ENCODE measurements at regions not wholly inside any gene's neighbourhood (a gene's known extent, or its start where the extent isn't known, plus 50 kb on each side); places are given as distances from the start of the nearest gene placed in this dataset.

GRCh38 chr13:104987621-104988020 is 1547.8 kb downstream of the EFNB2 start (continued):
- TF ChIP-seq ZNF521 (tag by site-specific recombination; IDR thresholded peaks at IDR 0.05) (no peak), BCL11B (tag by site-specific recombination; IDR thresholded peaks at IDR 0.05; ENCODE audit: low read depth) (no peak)

- ChIA-PET POLR2A (no interaction called here), CTCF (no interaction called here)
- no peaks in the 10 kb centered on the region for H3K36me3 ChIP-seq (ENCODE audit: control insufficient read depth in 2 of 2, insufficient read depth in 1 of 2, low read length in 2 of 2)
- H3K27ac ChIP-seq (ENCODE audit: extremely low read depth, low read depth, low read length) = no peak overlapping the region
- no peak overlapping the region for H3K4me3 ChIP-seq (ENCODE audit: low read depth, low read length)
- H3K4me1 ChIP-seq (ENCODE audit: control insufficient read depth, insufficient read depth, low read length) = no peaks in the 10 kb centered on the region
- no peaks in the 10 kb centered on the region for H3K9me3 ChIP-seq (ENCODE audit: control insufficient read depth, insufficient read depth, low read depth, low read length)
- no peak for TF ChIP-seq KLF10 (tag by site-specific recombination; IDR thresholded peaks at IDR 0.05)
Measured at GRCh38 chr13:104984296-104984818, 1551.1 kb downstream of the EFNB2 start.

- ChIA-PET CTCF (no interaction called here), POLR2A (no interaction called here)
Measured at GRCh38 chr13:104983601-104984000, 1551.9 kb downstream of the EFNB2 start.

GRCh38 chr13:104980586-104980985 is 1554.9 kb downstream of the EFNB2 start:
- H3K36me3 ChIP-seq (ENCODE audit: control insufficient read depth in 2 of 2, insufficient read depth in 1 of 2, low read length in 2 of 2) = no peaks in the 10 kb centered on the region
- H3K4me3 ChIP-seq (ENCODE audit: low read depth, low read length) = no peak overlapping the region
- H3K4me1 ChIP-seq (ENCODE audit: control insufficient read depth, insufficient read depth, low read length) = no peaks in the 10 kb centered on the region
- no peaks in the 10 kb centered on the region for H3K9me3 ChIP-seq (ENCODE audit: control insufficient read depth, insufficient read depth, low read depth, low read length)
- POLR2A ChIA-PET = no interaction called here
- CTCF ChIA-PET = no interaction called here
- no peak overlapping the region for H3K27ac ChIP-seq (ENCODE audit: extremely low read depth, low read depth, low read length)
- TF ChIP-seq ZNF426 (tag by site-specific recombination; IDR thresholded peaks at IDR 0.05) (no peak), ZNF138 (tag by site-specific recombination; IDR thresholded peaks at IDR 0.05; ENCODE audit: borderline replicate concordance) (no peak), ZNF366 (tag by site-specific recombination; conservative IDR thresholded peaks at IDR 0.05) (no peak), WT1 (tag by site-specific recombination; IDR thresholded peaks at IDR 0.05) (no peak), ZNF623 (tag by site-specific recombination; IDR thresholded peaks at IDR 0.05) (no peak), HOXA7 (CRISPR knock-in tag; IDR thresholded peaks at IDR 0.05; ENCODE audit: borderline replicate concordance) (no peak), ZNF677 (tag by site-specific recombination; IDR thresholded peaks at IDR 0.05) (no peak), ZNF214 (tag by site-specific recombination; IDR thresholded peaks at IDR 0.05; ENCODE audit: borderline replicate concordance) (no peak), CTCF (tag by site-specific recombination; IDR thresholded peaks at IDR 0.05) (no peak), ZFHX2 (tag by site-specific recombination; conservative IDR thresholded peaks at IDR 0.05) (no peak), REPIN1 (tag by site-specific recombination; IDR thresholded peaks at IDR 0.05; ENCODE audit: low read depth) (no peak), OSR2 (tag by site-specific recombination; IDR thresholded peaks at IDR 0.05) (no peak)

More at GRCh38 chr13:104983601-104984000, 1551.9 kb downstream of the EFNB2 start:
- H3K36me3 ChIP-seq (ENCODE audit: control insufficient read depth in 2 of 2, insufficient read depth in 1 of 2, low read length in 2 of 2) = no peaks in the 10 kb centered on the region
- TF ChIP-seq ZNF214 (tag by site-specific recombination; IDR thresholded peaks at IDR 0.05; ENCODE audit: borderline replicate concordance) = no peak
- TF ChIP-seq KLF1 (tag by site-specific recombination; IDR thresholded peaks at IDR 0.05) = no peak
- no peak for TF ChIP-seq BCL11B (tag by site-specific recombination; IDR thresholded peaks at IDR 0.05; ENCODE audit: low read depth)
- no peak for TF ChIP-seq ZFP41 (tag by site-specific recombination; IDR thresholded peaks at IDR 0.05; ENCODE audit: borderline replicate concordance)
- TF ChIP-seq ZSCAN16 (tag by site-specific recombination; IDR thresholded peaks at IDR 0.05) = no peak
- no peak for TF ChIP-seq PBX3 (CRISPR knock-in tag; IDR thresholded peaks at IDR 0.05)
- no peak for TF ChIP-seq TRIM28 (IDR thresholded peaks at IDR 0.05; ENCODE audit: borderline replicate concordance, low read length)
- TF ChIP-seq ZNF184 (tag by site-specific recombination; IDR thresholded peaks at IDR 0.05) = no peak
- TF ChIP-seq ZBTB48 (tag by site-specific recombination; IDR thresholded peaks at IDR 0.05) = no peak
- TF ChIP-seq ZNF514 (tag by site-specific recombination; IDR thresholded peaks at IDR 0.05) = no peak
- TF ChIP-seq ZNF704 (tag by site-specific recombination; IDR thresholded peaks at IDR 0.05) = no peak
- TF ChIP-seq ZBTB44 (tag by site-specific recombination; IDR thresholded peaks at IDR 0.05) = no peak
- H3K27ac ChIP-seq (ENCODE audit: extremely low read depth, low read depth, low read length) = no peak overlapping the region
- no peak overlapping the region for H3K4me3 ChIP-seq (ENCODE audit: low read depth, low read length)
- no peaks in the 10 kb centered on the region for H3K4me1 ChIP-seq (ENCODE audit: control insufficient read depth, insufficient read depth, low read length)
- no peaks in the 10 kb centered on the region for H3K9me3 ChIP-seq (ENCODE audit: control insufficient read depth, insufficient read depth, low read depth, low read length)
